ENCODE measurements at regions not wholly inside any gene's neighbourhood (a gene's known extent, or its start where the extent isn't known, plus 50 kb on each side); places are given as distances from the start of the nearest gene placed in this dataset.

GRCh38 chr1:102178480-102178879 lies 181.8 kb upstream of the OLFM3 start:
- DNase-seq, result no peak
- no peaks in the 10 kb centered on the region for H3K9me3 ChIP-seq (ENCODE audit: insufficient read depth, low read length, severe bottlenecking)
- H3K4me3 ChIP-seq (ENCODE audit: low read depth in 1 of 2, low read length in 2 of 2), result no peak overlapping the region
- no peaks in the 10 kb centered on the region for H3K4me1 ChIP-seq (ENCODE audit: insufficient read depth, low read length)
- TF ChIP-seq, protein P1, sequence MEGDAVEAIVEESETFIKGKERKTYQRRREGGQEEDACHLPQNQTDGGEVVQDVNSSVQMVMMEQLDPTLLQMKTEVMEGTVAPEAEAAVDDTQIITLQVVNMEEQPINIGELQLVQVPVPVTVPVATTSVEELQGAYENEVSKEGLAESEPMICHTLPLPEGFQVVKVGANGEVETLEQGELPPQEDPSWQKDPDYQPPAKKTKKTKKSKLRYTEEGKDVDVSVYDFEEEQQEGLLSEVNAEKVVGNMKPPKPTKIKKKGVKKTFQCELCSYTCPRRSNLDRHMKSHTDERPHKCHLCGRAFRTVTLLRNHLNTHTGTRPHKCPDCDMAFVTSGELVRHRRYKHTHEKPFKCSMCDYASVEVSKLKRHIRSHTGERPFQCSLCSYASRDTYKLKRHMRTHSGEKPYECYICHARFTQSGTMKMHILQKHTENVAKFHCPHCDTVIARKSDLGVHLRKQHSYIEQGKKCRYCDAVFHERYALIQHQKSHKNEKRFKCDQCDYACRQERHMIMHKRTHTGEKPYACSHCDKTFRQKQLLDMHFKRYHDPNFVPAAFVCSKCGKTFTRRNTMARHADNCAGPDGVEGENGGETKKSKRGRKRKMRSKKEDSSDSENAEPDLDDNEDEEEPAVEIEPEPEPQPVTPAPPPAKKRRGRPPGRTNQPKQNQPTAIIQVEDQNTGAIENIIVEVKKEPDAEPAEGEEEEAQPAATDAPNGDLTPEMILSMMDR (IDR thresholded peaks at IDR 0.05; ENCODE audit: borderline replicate concordance, extremely low read depth, low read length, poor library complexity, severe bottlenecking), result no peak
- no peak for TF ChIP-seq EZH2 (IDR thresholded peaks at IDR 0.05; ENCODE audit: borderline replicate concordance, low read depth, low read length, severe bottlenecking)
- no peaks in the 10 kb centered on the region for H3K36me3 ChIP-seq (ENCODE audit: insufficient read depth, low read length)
- H3K27ac ChIP-seq (ENCODE audit: low read length), result no peak overlapping the region
- no peak for ATAC-seq (ENCODE audit: insufficient read depth, low read depth)
- H3K79me2 ChIP-seq (ENCODE audit: insufficient read depth, low read length), result no peaks in the 10 kb centered on the region
- H4K20me1 ChIP-seq (ENCODE audit: insufficient read depth, low read length), result no peaks in the 10 kb centered on the region
- no peak overlapping the region for H2AFZ ChIP-seq (ENCODE audit: low read depth, low read length)
- no peaks in the 10 kb centered on the region for H3K27me3 ChIP-seq (ENCODE audit: insufficient read depth, low read length, poor library complexity)
- no peak overlapping the region for H3K4me2 ChIP-seq (ENCODE audit: insufficient read depth, low read length)
- H3K9ac ChIP-seq (ENCODE audit: low read depth, low read length), result no peak overlapping the region

DNA sequence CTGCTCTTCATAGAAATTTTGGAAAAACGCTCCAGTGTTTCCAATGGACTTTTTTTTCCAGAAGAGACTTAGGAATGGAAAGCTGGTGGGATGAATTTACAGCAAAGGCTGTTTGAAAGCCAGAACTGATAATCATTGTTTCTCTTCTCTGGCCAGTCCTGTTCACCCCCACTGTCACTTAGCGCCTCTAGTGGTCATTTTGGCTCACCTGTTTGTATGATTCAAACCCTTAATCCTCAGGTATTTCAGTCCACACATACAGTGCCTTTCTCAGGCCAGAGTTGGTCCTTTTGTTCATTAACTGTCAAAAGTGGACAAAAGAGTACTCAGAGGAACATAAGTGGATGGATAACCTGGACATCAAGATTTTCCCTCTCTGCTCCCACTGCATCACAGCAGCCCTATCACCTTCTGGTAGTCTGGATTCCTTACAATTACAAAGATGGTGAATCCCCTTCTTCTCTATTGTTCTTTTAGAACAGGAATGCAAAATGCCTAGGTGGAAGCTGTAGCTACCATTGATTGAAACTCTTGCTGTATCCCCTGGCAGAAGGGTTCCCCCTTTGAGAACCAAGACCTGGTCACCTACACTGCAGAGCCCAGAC lies 177.6 kb upstream of the OLFM3 start:
- ATAC-seq (ENCODE audit: insufficient read depth, low read depth), result 0 out of 3 replicates have a peak, but pooled peaks have one; percentile 58
- peak; percentile 20 for DNase-seq

GRCh38 chr1:102172200-102172599 lies 175.5 kb upstream of the OLFM3 start:
- Histone ChIP-seq H3K4me1 (ENCODE audit: insufficient read depth, low read length) (no peaks in the 10 kb centered on the region), H3K27me3 (ENCODE audit: insufficient read depth, low read length, poor library complexity) (no peaks in the 10 kb centered on the region), H3K79me2 (ENCODE audit: insufficient read depth, low read length) (no peaks in the 10 kb centered on the region), H3K4me2 (ENCODE audit: insufficient read depth, low read length) (no peak overlapping the region), H2AFZ (ENCODE audit: low read depth, low read length) (no peak overlapping the region), H3K9ac (ENCODE audit: low read depth, low read length) (no peak overlapping the region), H3K27ac (ENCODE audit: low read length) (no peak overlapping the region), H3K4me3 (ENCODE audit: low read depth in 1 of 2, low read length in 2 of 2) (no peak overlapping the region), H4K20me1 (ENCODE audit: insufficient read depth, low read length) (no peaks in the 10 kb centered on the region), H3K36me3 (ENCODE audit: insufficient read depth, low read length) (no peaks in the 10 kb centered on the region), H3K9me3 (ENCODE audit: insufficient read depth, low read length, severe bottlenecking) (no peaks in the 10 kb centered on the region)
- DNase-seq (no peak), ATAC-seq (ENCODE audit: insufficient read depth, low read depth) (no peak)
- TF ChIP-seq, protein P1 (IDR thresholded peaks at IDR 0.05; ENCODE audit: borderline replicate concordance, extremely low read depth, low read length, poor library complexity, severe bottlenecking), result no peak
- no peak for TF ChIP-seq EZH2 (IDR thresholded peaks at IDR 0.05; ENCODE audit: borderline replicate concordance, low read depth, low read length, severe bottlenecking)

More for the DNA sequence above, 177.6 kb upstream of the OLFM3 start:
- no peak overlapping the region for H3K27ac ChIP-seq (ENCODE audit: low read length)
- H3K4me1 ChIP-seq (ENCODE audit: insufficient read depth, low read length), result no peaks in the 10 kb centered on the region
- no peak overlapping the region for H3K4me3 ChIP-seq (ENCODE audit: low read depth in 1 of 2, low read length in 2 of 2)
- no peak overlapping the region for H2AFZ ChIP-seq (ENCODE audit: low read depth, low read length)
- no peaks in the 10 kb centered on the region for H3K9me3 ChIP-seq (ENCODE audit: insufficient read depth, low read length, severe bottlenecking)
- no peaks in the 10 kb centered on the region for H3K27me3 ChIP-seq (ENCODE audit: insufficient read depth, low read length, poor library complexity)
- no peaks in the 10 kb centered on the region for H4K20me1 ChIP-seq (ENCODE audit: insufficient read depth, low read length)
- no peak overlapping the region for H3K4me2 ChIP-seq (ENCODE audit: insufficient read depth, low read length)
- TF ChIP-seq EZH2 (IDR thresholded peaks at IDR 0.05; ENCODE audit: borderline replicate concordance, low read depth, low read length, severe bottlenecking), result no peak
- TF ChIP-seq, protein P1 (IDR thresholded peaks at IDR 0.05; ENCODE audit: borderline replicate concordance, extremely low read depth, low read length, poor library complexity, severe bottlenecking), result peak; percentile 54
- H3K36me3 ChIP-seq (ENCODE audit: insufficient read depth, low read length), result no peaks in the 10 kb centered on the region
- H3K79me2 ChIP-seq (ENCODE audit: insufficient read depth, low read length), result no peaks in the 10 kb centered on the region
- H3K9ac ChIP-seq (ENCODE audit: low read depth, low read length), result no peak overlapping the region

All from DND-41 (cell line).